ENCODE measurements at regions not wholly inside any gene's neighbourhood (a gene's known extent, or its start where the extent isn't known, plus 50 kb on each side); places are given as distances from the start of the nearest gene placed in this dataset.

DNA sequence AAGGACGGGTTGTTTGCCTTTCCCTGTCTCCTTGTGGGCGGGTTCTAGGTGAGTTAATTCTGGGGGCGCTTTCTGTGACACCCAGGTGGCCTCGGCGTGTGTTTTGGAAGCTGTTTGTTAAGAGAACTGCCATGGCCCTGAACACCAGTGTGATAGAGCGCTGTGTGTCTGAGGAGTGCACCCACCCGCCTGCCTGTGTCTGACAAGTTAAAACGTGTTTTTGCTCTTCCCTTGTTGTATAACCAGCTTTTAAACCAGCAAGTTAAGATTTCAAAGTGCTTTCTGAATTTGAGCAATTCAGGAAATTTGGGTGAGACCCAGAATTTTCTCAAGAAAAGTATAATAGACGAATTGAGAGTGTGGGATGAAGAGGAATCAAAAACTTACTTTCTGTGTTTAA is 55.2 kb upstream of the HGFAC start:
- Histone ChIP-seq H3K36me3 (ENCODE audit: control insufficient read depth in 2 of 2, extremely low read depth in 1 of 2, insufficient read depth in 2 of 2, low read length in 2 of 2) (no peaks in the 10 kb centered on the region), H3K27me3 (ENCODE audit: control insufficient read depth in 2 of 2, insufficient read depth in 2 of 2, low read length in 2 of 2) (no peaks in the 10 kb centered on the region), H2AFZ (ENCODE audit: low read depth, low read length) (no peak overlapping the region), H3K4me3 (replicated peaks in 1 of 3; ENCODE audit: insufficient read depth in 1 of 3, low read depth in 1 of 3, low read length in 3 of 3) (no peak overlapping the region), H3K4me2 (ENCODE audit: insufficient read depth, low read length) (no peak overlapping the region), H3K79me2 (ENCODE audit: control insufficient read depth, insufficient read depth, low read length) (peaks cover 5% of the 10 kb centered on the region), H3K9ac (replicated peaks; ENCODE audit: extremely low read depth, insufficient read depth, low read length) (no peak overlapping the region), H3K4me1 (ENCODE audit: control insufficient read depth, extremely low read depth, insufficient read depth, low read length) (peaks cover 37% of the 10 kb centered on the region), H3K27ac (ENCODE audit: insufficient read depth, low read depth, low read length) (no peak overlapping the region), H3K9me1 (replicated peaks; ENCODE audit: control insufficient read depth, extremely low read depth, insufficient read depth, low read length) (no peaks in the 10 kb centered on the region), H3K9me3 (replicated peaks; ENCODE audit: control insufficient read depth, insufficient read depth, low read length) (no peaks in the 10 kb centered on the region), H4K20me1 (replicated peaks; ENCODE audit: control insufficient read depth, extremely low read depth, insufficient read depth, low read length) (no peaks in the 10 kb centered on the region)
- ChIA-PET CTCF (no interaction called here), POLR2A (no interaction called here)
- BruUV-seq (replicated peaks): no TSS peak
- FAIRE-seq: no peak
- DNase-seq (ENCODE audit: low read depth, low spot score): no peak
- dilution Hi-C loops (cut with MboI; ENCODE audit: extremely low pct_ligation_motif_present, low sequenced_read_pairs) (no loop called here), intact Hi-C loops (cut with micrococcal nuclease) (loop anchor here (5.0 kb wide), 2 partner anchors 39 to 51 kb away; no protein-coding TSS in a partner anchor)
- TF ChIP-seq, protein P1, sequence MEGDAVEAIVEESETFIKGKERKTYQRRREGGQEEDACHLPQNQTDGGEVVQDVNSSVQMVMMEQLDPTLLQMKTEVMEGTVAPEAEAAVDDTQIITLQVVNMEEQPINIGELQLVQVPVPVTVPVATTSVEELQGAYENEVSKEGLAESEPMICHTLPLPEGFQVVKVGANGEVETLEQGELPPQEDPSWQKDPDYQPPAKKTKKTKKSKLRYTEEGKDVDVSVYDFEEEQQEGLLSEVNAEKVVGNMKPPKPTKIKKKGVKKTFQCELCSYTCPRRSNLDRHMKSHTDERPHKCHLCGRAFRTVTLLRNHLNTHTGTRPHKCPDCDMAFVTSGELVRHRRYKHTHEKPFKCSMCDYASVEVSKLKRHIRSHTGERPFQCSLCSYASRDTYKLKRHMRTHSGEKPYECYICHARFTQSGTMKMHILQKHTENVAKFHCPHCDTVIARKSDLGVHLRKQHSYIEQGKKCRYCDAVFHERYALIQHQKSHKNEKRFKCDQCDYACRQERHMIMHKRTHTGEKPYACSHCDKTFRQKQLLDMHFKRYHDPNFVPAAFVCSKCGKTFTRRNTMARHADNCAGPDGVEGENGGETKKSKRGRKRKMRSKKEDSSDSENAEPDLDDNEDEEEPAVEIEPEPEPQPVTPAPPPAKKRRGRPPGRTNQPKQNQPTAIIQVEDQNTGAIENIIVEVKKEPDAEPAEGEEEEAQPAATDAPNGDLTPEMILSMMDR (IDR thresholded peaks at IDR 0.05; ENCODE audit: extremely low read depth in 1 of 2, insufficient read depth in 1 of 2, low read depth in 1 of 2, low read length in 2 of 2): no peak
- no peak for TF ChIP-seq MYC (IDR thresholded peaks at IDR 0.05; ENCODE audit: low read depth, low read length)
- no peak for TF ChIP-seq EZH2 (IDR thresholded peaks at IDR 0.05; ENCODE audit: borderline replicate concordance, low read depth, low read length, severe bottlenecking)
- no peak for TF ChIP-seq JUN (IDR thresholded peaks at IDR 0.05; ENCODE audit: borderline replicate concordance, insufficient read depth, insufficient read length, low read depth)
- no peak for TF ChIP-seq POLR2A (IDR thresholded peaks at IDR 0.05; ENCODE audit: low read depth, low read length)
- no peak for TF ChIP-seq FOS (IDR thresholded peaks at IDR 0.05; ENCODE audit: borderline replicate concordance, insufficient read depth, low read length)
- TF ChIP-seq GATA2 (IDR thresholded peaks at IDR 0.05; ENCODE audit: insufficient read depth, insufficient read length, low read depth, low read length): no peak
- TF ChIP-seq, protein P2, sequence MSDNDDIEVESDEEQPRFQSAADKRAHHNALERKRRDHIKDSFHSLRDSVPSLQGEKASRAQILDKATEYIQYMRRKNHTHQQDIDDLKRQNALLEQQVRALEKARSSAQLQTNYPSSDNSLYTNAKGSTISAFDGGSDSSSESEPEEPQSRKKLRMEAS (IDR thresholded peaks at IDR 0.05; ENCODE audit: insufficient read depth, insufficient read length): no peak
- TF ChIP-seq POLR2AphosphoS5 (IDR thresholded peaks at IDR 0.05; ENCODE audit: insufficient read depth, low read depth, low read length): no peak
